Fibroblast of mammary gland (primary cell): ENCODE measurements at regions not wholly inside any gene's neighbourhood (a gene's known extent, or its start where the extent isn't known, plus 50 kb on each side); places are given as distances from the start of the nearest gene placed in this dataset.

Experiments used
- DNase-seq: peaks from one replicate; pipeline ENCODE4 v3.0.0-alpha.2; 2010; ENCODE audit warnings: low read depth
- H3K4me3 ChIP-seq: 2 replicates; pipeline ENCODE4 v1.5.1; 2011; ENCODE audit warnings: low read depth, mild to moderate bottlenecking, low read length, moderate library complexity; ENCODE audit not compliant: control insufficient read depth
- CTCF ChIP-seq: conservative IDR thresholded peaks from 2 replicates; pipeline ENCODE4 v1.5.1; 2011; ENCODE audit warnings: low read depth, low read length, inconsistent platforms; ENCODE audit not compliant: control insufficient read depth, insufficient read depth

- DNase-seq: no peak
- TF ChIP-seq CTCF: no peak
- H3K4me3 ChIP-seq: no peak overlapping the region
Measured at GRCh38 chr22:49116486-49117120, 711.1 kb downstream of the BRD1 start.

- TF ChIP-seq CTCF: no peak
- H3K4me3 ChIP-seq: no peak overlapping the region
Measured at GRCh38 chr22:49116021-49116420, 711.7 kb downstream of the BRD1 start.

GRCh38 chr22:49115197-49115596, 712.5 kb downstream of the BRD1 start:
- no peak for DNase-seq
- no peak overlapping the region for H3K4me3 ChIP-seq
- TF ChIP-seq CTCF: no peak

More at GRCh38 chr22:49116021-49116420, 711.7 kb downstream of the BRD1 start:
- no peak for DNase-seq

- TF ChIP-seq CTCF: no peak
- no peak for DNase-seq
- no peak overlapping the region for H3K4me3 ChIP-seq
Measured at GRCh38 chr22:49113758-49114157, 713.9 kb downstream of the BRD1 start.

- DNase-seq: no peak
- H3K4me3 ChIP-seq: no peak overlapping the region
- TF ChIP-seq CTCF: no peak
Measured at GRCh38 chr22:49112661-49113626, 714.7 kb downstream of the BRD1 start.

- TF ChIP-seq CTCF: no peak
- no peak for DNase-seq
- no peak overlapping the region for H3K4me3 ChIP-seq
Measured at GRCh38 chr22:49112176-49112575, 715.5 kb downstream of the BRD1 start.
